NCI-H1105 (cell line): ENCODE measurements at regions not wholly inside any gene's neighbourhood (a gene's known extent, or its start where the extent isn't known, plus 50 kb on each side); places are given as distances from the start of the nearest gene placed in this dataset.

ENCODE experiments used
- DNase-seq: peaks from one replicate; lab custom pipeline; 2025; lab: John Stamatoyannopoulos, UW

GRCh38 chr5:141747152-141748141, 65.4 kb upstream of the ARAP3 start:
- peak; percentile 85 for DNase-seq

- DNase-seq = no peak
These were observed 64.4 kb upstream of the ARAP3 start for GRCh38 chr5:141746395-141746794.

GRCh38 chr5:141745390-141745789, 63.4 kb upstream of the ARAP3 start:
- no peak for DNase-seq

- DNase-seq = no peak
These were observed 61.8 kb upstream of the ARAP3 start for GRCh38 chr5:141743866-141744272.

- DNase-seq = peak; percentile 36
These were observed 61.1 kb upstream of the ARAP3 start for GRCh38 chr5:141742866-141743851.

- DNase-seq = no peak
These were observed 60.1 kb upstream of the ARAP3 start for GRCh38 chr5:141742144-141742543.

- DNase-seq = no peak
These were observed 58.9 kb upstream of the ARAP3 start for GRCh38 chr5:141740885-141741284.

GRCh38 chr5:141737535-141737934, 55.5 kb upstream of the ARAP3 start:
- DNase-seq = no peak

- DNase-seq = no peak
These were observed 53.8 kb upstream of the ARAP3 start for GRCh38 chr5:141735823-141736222.

- DNase-seq = no peak
These were observed 52.6 kb upstream of the ARAP3 start for GRCh38 chr5:141734501-141735229.

GRCh38 chr5:141733198-141733597, 51.2 kb upstream of the ARAP3 start:
- DNase-seq = no peak

- no peak for DNase-seq
These were observed 50.4 kb upstream of the ARAP3 start for GRCh38 chr5:141732417-141732816.
